Tibial artery (tissue), 4 donors: ENCODE measurements at regions not wholly inside any gene's neighbourhood (a gene's known extent, or its start where the extent isn't known, plus 50 kb on each side); places are given as distances from the start of the nearest gene placed in this dataset.

ENCODE experiments used
- DNase-seq, 2 donors: peaks; one replicate each; pipeline ENCODE4 v3.0.0-alpha.2; 2019
- H3K27ac ChIP-seq, 2 donors: fragments of 200-600 bp; sonication (generic) in 1 of 2; 1 replicate in 1 of 2; 2 replicates in 1 of 2; pipeline ENCODE4 v1.5.1; 2018 to 2019; ENCODE audit warnings: mild to moderate bottlenecking in 1 of 2
- H3K27me3 ChIP-seq, 2 donors: fragments of 200-600 bp; sonication (generic) in 1 of 2; one replicate each; pipeline versions ENCODE4 v1.5.1 to v1.6.0; 2016 to 2019
- H3K36me3 ChIP-seq, 3 donors: fragments of 200-600 bp; sonication (generic) in 2 of 3; one replicate each; pipeline ENCODE4 v1.5.1; 2016 to 2019; ENCODE audit warnings: mild to moderate bottlenecking in 2 of 3
- H3K4me1 ChIP-seq, 4 donors: fragments of 200-600 bp; sonication (generic) in 2 of 4; 1 replicate in 3 of 4; 2 replicates in 1 of 4; pipeline ENCODE4 v1.5.1; 2016 to 2019
- H3K4me3 ChIP-seq, 2 donors: fragments of 200-600 bp; sonication (generic) in 1 of 2; 1 replicate in 1 of 2; 2 replicates in 1 of 2; pipeline ENCODE4 v1.5.1; 2018 to 2019; ENCODE audit warnings: mild to moderate bottlenecking in 2 of 2
- H3K9me3 ChIP-seq, 3 donors: fragments of 200-600 bp; sonication (generic) in 1 of 3; one replicate each; pipeline ENCODE4 v1.5.1; 2016 to 2019
- intact Hi-C: fragments of 100-400 bp; cut with DNase I; formaldehyde crosslinking; loops from one replicate; pipeline ENCODE4 v1.15.0; 2023; ENCODE audit warnings: low total_unique reads
- TF ChIP-seq, protein P1 (sequence below), 2 experiments: fragments of 200-600 bp in 1 of 2; fragments of 450-650 bp in 1 of 2; IDR thresholded peaks; one replicate each; pipeline ENCODE4 v1.5.1; 2017 to 2019; ENCODE audit warnings: antibody characterized with exemption in 2 of 2, mild to moderate bottlenecking in 1 of 2, moderate library complexity in 1 of 2

DNA sequence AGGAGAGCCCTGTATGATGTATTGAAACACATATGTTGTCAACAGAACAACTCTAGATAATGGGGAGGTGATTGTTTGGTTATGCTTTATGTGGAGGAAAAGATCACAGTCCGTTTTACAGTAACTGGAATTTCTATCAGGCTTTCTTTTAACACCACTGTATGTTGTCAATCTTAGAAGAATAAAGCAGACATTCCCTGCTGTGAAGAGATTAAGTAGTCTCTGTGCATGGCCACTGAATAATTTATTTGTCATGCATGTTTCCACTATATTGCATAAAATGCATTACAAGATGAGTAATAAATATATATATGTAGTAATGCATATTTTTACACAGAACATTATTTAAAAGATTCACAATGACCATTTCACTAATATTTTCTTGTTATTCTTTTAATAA is 440.0 kb downstream of the ANKRD7 start:
- TF ChIP-seq, protein P1, sequence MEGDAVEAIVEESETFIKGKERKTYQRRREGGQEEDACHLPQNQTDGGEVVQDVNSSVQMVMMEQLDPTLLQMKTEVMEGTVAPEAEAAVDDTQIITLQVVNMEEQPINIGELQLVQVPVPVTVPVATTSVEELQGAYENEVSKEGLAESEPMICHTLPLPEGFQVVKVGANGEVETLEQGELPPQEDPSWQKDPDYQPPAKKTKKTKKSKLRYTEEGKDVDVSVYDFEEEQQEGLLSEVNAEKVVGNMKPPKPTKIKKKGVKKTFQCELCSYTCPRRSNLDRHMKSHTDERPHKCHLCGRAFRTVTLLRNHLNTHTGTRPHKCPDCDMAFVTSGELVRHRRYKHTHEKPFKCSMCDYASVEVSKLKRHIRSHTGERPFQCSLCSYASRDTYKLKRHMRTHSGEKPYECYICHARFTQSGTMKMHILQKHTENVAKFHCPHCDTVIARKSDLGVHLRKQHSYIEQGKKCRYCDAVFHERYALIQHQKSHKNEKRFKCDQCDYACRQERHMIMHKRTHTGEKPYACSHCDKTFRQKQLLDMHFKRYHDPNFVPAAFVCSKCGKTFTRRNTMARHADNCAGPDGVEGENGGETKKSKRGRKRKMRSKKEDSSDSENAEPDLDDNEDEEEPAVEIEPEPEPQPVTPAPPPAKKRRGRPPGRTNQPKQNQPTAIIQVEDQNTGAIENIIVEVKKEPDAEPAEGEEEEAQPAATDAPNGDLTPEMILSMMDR (IDR thresholded peaks at IDR 0.05), result no peak
- Histone ChIP-seq H3K27me3 (no peaks in the 10 kb centered on the region), H3K36me3 (no peaks in the 10 kb centered on the region), H3K4me1 (no peaks in the 10 kb centered on the region), H3K4me3 (no peak overlapping the region), H3K27ac (no peak overlapping the region), H3K9me3 (no peaks in the 10 kb centered on the region)
- intact Hi-C loops, result no loop called here
- no peak for DNase-seq

DNA sequence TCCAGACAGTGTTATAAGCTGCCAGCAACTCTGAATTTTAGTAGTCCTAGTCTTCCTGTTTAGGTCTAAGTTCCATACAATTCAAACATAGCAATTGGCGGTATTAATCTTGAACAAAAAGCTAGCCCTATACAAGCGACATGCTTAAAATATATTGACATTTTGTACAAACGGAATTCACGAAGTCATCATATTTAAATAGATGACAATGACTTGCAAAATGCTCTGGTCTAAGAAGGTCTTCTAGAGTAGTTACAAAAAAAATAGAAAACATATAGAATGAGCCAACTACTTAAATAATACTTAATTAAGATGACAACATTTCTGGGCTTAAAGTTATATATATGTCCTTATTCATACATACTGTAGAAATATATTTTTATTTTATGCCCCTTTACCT is 446.6 kb downstream of the ANKRD7 start:
- Histone ChIP-seq H3K27ac (no peak overlapping the region), H3K9me3 (no peaks in the 10 kb centered on the region), H3K36me3 (no peaks in the 10 kb centered on the region), H3K4me1 (no peaks in the 10 kb centered on the region), H3K4me3 (no peak overlapping the region), H3K27me3 (no peaks in the 10 kb centered on the region)
- intact Hi-C loops, result no loop called here
- DNase-seq, result no peak
- TF ChIP-seq, protein P1 (IDR thresholded peaks at IDR 0.05), result no peak

DNA sequence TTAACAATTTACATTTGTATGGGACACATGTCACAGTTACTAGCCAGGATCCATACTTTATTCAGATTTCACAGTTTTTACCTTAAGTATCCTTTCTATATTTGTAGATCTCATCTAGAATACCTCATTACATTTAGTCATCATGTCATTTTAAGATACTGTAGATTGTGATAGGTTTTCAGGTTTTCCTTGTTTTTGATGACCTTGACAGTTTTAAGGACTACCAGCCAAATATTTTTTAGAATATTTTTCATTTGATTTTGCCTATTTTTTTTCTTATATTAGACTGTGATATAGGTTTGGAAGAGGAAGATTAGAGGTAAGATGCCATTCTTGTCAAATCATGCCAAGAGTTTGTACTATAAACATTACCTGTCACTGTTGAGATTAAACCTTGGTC is 460.3 kb downstream of the ANKRD7 start:
- TF ChIP-seq, protein P1 (IDR thresholded peaks at IDR 0.05), result no peak
- intact Hi-C loops, result no loop called here
- H3K27me3 ChIP-seq, result no peaks in the 10 kb centered on the region
- H3K36me3 ChIP-seq, result no peaks in the 10 kb centered on the region
- no peaks in the 10 kb centered on the region for H3K9me3 ChIP-seq
- H3K4me1 ChIP-seq, result peaks cover 0 to 9% (median 1%) of the 10 kb centered on the region in 4 donors
- DNase-seq, result no peak
- H3K27ac ChIP-seq, result no peak overlapping the region
- H3K4me3 ChIP-seq, result no peak overlapping the region

DNA sequence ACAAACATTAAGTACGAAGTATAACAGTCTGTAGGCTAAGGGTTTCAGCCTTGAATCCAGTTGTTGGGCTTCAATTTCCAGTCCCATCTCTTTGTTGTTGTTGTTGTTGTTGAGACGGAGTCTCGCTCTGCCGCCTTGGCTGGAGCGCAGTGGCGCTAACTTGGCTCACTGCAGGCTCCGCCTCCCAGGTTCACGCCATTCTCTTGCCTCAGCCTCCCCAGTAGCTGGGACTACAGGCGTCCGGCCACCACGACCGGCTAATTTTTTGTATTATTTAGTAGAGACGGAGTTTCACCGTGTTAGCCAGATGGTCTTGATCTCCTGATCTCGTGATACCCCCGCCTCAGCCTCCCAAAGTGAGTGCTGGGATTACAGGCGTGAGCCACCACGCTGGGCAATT is 464.9 kb downstream of the ANKRD7 start:
- Histone ChIP-seq H3K4me1 (peaks cover 0 to 17% (median 0%) of the 10 kb centered on the region in 4 donors), H3K4me3 (no peak overlapping the region), H3K36me3 (no peaks in the 10 kb centered on the region), H3K27ac (no peak overlapping the region), H3K9me3 (no peaks in the 10 kb centered on the region), H3K27me3 (no peaks in the 10 kb centered on the region)
- no peak for DNase-seq
- TF ChIP-seq, protein P1 (IDR thresholded peaks at IDR 0.05), result no peak
- intact Hi-C loops, result no loop called here

DNA sequence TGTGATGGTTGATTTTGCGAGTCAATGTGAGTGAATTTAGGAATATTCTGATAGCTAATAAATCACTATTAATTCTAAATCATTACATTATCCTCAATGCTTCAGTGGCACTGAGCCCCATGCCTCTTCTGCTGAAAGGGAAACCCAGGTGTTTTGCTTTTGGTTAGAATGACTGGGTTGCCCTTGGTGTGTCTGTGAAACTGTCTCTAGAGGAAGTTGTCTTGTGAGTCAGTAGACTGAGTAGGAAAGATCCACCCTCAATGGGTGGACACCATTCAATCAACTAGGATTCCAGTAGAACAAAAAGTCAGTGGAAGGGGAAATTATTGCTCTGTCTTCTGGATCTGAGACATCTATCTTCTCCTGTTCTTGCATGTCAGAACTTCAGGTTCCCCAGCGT is 472.4 kb downstream of the ANKRD7 start:
- Histone ChIP-seq H3K9me3 (no peaks in the 10 kb centered on the region), H3K27ac (no peak overlapping the region), H3K27me3 (no peaks in the 10 kb centered on the region), H3K4me1 (peaks cover 0 to 26% (median 0%) of the 10 kb centered on the region in 4 donors), H3K36me3 (no peaks in the 10 kb centered on the region), H3K4me3 (no peak overlapping the region)
- TF ChIP-seq, protein P1 (IDR thresholded peaks at IDR 0.05), result no peak
- intact Hi-C loops, result no loop called here
- DNase-seq, result no peak

DNA sequence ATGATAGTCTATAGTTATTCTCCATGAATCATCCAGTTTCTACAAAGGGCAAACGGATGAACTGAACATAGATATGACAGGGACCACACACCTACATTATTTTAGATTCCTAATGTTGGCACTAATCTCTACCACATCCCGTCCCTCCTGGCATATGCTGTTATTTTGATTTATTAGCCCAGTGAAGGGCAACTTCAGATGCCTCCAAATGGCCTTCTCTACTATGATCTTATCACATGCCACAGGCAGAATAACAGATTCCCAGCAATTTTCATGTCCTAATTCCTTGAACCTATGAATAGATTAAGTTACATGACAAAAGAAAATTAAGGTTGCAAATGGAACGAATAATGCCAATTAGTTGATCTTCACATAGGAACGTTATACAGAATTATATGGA is 474.7 kb downstream of the ANKRD7 start:
- H3K9me3 ChIP-seq, result no peaks in the 10 kb centered on the region
- peaks cover 0 to 16% (median 0%) of the 10 kb centered on the region in 4 donors for H3K4me1 ChIP-seq
- no peak overlapping the region for H3K4me3 ChIP-seq
- H3K27me3 ChIP-seq, result no peaks in the 10 kb centered on the region
- no peaks in the 10 kb centered on the region for H3K36me3 ChIP-seq
- H3K27ac ChIP-seq, result no peak overlapping the region
- intact Hi-C loops, result no loop called here
- no peak for DNase-seq
- TF ChIP-seq, protein P1 (IDR thresholded peaks at IDR 0.05), result no peak
